Fibroblast of villous mesenchyme (primary cell): ENCODE measurements at regions not wholly inside any gene's neighbourhood (a gene's known extent, or its start where the extent isn't known, plus 50 kb on each side); places are given as distances from the start of the nearest gene placed in this dataset.

Experiments used
- DNase-seq: peaks from one replicate; pipeline ENCODE4 v3.0.0-alpha.2; 2010; ENCODE audit warnings: low read depth
- H3K4me3 ChIP-seq: 2 replicates; pipeline ENCODE4 v1.5.1; 2011; ENCODE audit warnings: low read depth, mild to moderate bottlenecking, low read length
- CTCF ChIP-seq: IDR thresholded peaks from 2 replicates; pipeline ENCODE4 v1.5.1; 2012; ENCODE audit warnings: low read depth, mild to moderate bottlenecking, low read length; ENCODE audit not compliant: insufficient read depth

GRCh38 chr2:118527571-118527970, 319.9 kb downstream of the EN1 start:
- TF ChIP-seq CTCF = no peak
- DNase-seq = no peak

GRCh38 chr2:118525346-118525745, 322.1 kb downstream of the EN1 start:
- no peak for DNase-seq
- H3K4me3 ChIP-seq = no peak overlapping the region
- TF ChIP-seq CTCF = no peak

More at GRCh38 chr2:118527571-118527970, 319.9 kb downstream of the EN1 start:
- no peak overlapping the region for H3K4me3 ChIP-seq

GRCh38 chr2:118524911-118525310, 322.5 kb downstream of the EN1 start:
- no peak for TF ChIP-seq CTCF
- no peak for DNase-seq
- no peak overlapping the region for H3K4me3 ChIP-seq

GRCh38 chr2:118523761-118524160, 323.7 kb downstream of the EN1 start:
- DNase-seq = no peak
- TF ChIP-seq CTCF = no peak
- no peak overlapping the region for H3K4me3 ChIP-seq

- H3K4me3 ChIP-seq = no peak overlapping the region
- no peak for DNase-seq
- TF ChIP-seq CTCF = no peak
Measured at GRCh38 chr2:118521960-118522359, 325.5 kb downstream of the EN1 start.

- no peak for TF ChIP-seq CTCF
- no peak for DNase-seq
- no peak overlapping the region for H3K4me3 ChIP-seq
Measured at GRCh38 chr2:118521272-118521671, 326.2 kb downstream of the EN1 start.

- no peak for TF ChIP-seq CTCF
- no peak for DNase-seq
Measured at GRCh38 chr2:118520246-118520645, 327.2 kb downstream of the EN1 start.

More at GRCh38 chr2:118520246-118520645, 327.2 kb downstream of the EN1 start:
- no peak overlapping the region for H3K4me3 ChIP-seq
